ENCODE measurements at regions not wholly inside any gene's neighbourhood (a gene's known extent, or its start where the extent isn't known, plus 50 kb on each side); places are given as distances from the start of the nearest gene placed in this dataset.

GRCh38 chr11:33551051-33551450 is 149.6 kb downstream of the C11orf91 start:
- H3K36me3 Mint-ChIP-seq (ENCODE audit: insufficient read depth in 1 of 3, low read depth in 3 of 3): no peaks in the 10 kb centered on the region
- Histone ChIP-seq H3K4me1 (ENCODE audit: insufficient read depth, low read length) (no peaks in the 10 kb centered on the region), H3K23me2 (ENCODE audit: insufficient read length, low read depth, low read length, poor library complexity, severe bottlenecking) (no peaks in the 10 kb centered on the region), H4K8ac (replicated peaks; ENCODE audit: insufficient read length, low read depth, low read length) (no peak overlapping the region), H3K14ac (ENCODE audit: insufficient read depth, low read length) (no peak overlapping the region), H2BK12ac (ENCODE audit: insufficient read length, low read depth, low read length) (no peak overlapping the region), H3K9me3 (ENCODE audit: control insufficient read depth, low read depth, low read length) (no peaks in the 10 kb centered on the region), H2BK20ac (ENCODE audit: low read depth, low read length, poor library complexity, severe bottlenecking) (no peak overlapping the region), H3K79me2 (ENCODE audit: insufficient read depth, low read length) (no peaks in the 10 kb centered on the region), H3K23ac (ENCODE audit: insufficient read length, low read depth, low read length) (no peak overlapping the region), H3K4ac (ENCODE audit: low read depth, low read length) (no peak overlapping the region), H3T11ph (ENCODE audit: low read length) (no peak overlapping the region), H2AK5ac (ENCODE audit: insufficient read length, low read length) (no peak overlapping the region), H4K20me1 (ENCODE audit: control insufficient read depth, insufficient read depth, insufficient read length) (no peaks in the 10 kb centered on the region), H3K79me1 (ENCODE audit: insufficient read depth, low read depth, low read length, poor library complexity, severe bottlenecking) (no peaks in the 10 kb centered on the region), H4K5ac (ENCODE audit: insufficient read length, low read depth, low read length) (no peak overlapping the region), H3K9ac (ENCODE audit: extremely low read depth, insufficient read length, low read length) (no peak overlapping the region), H3K4me2 (ENCODE audit: insufficient read depth, insufficient read length, low read length) (no peak overlapping the region), H2BK5ac (ENCODE audit: insufficient read length, low read length) (no peak overlapping the region), H2BK15ac (ENCODE audit: low read depth, low read length) (no peak overlapping the region), H3K18ac (ENCODE audit: insufficient read length, low read depth, low read length) (no peak overlapping the region), H3K56ac (ENCODE audit: insufficient read length, low read depth, low read length) (no peak overlapping the region), H4K91ac (ENCODE audit: insufficient read length, low read depth, low read length) (no peak overlapping the region), H2AFZ (ENCODE audit: low read length) (no peak overlapping the region), H2BK120ac (ENCODE audit: low read depth, low read length, poor library complexity, severe bottlenecking) (no peak overlapping the region), H3K27ac (ENCODE audit: insufficient read length, low read depth, low read length) (no peak overlapping the region), H3K27me3 (ENCODE audit: insufficient read depth, low read length) (no peaks in the 10 kb centered on the region)
- TF ChIP-seq CTCF (conservative IDR thresholded peaks at IDR 0.05): no peak
- H3K4me1 Mint-ChIP-seq: peaks cover 7% of the 10 kb centered on the region in 2 experiments
- H3K4me3 Mint-ChIP-seq: no peak overlapping the region
- no peaks in the 10 kb centered on the region for H3K9me3 Mint-ChIP-seq
- H3K27me3 Mint-ChIP-seq (ENCODE audit: low read depth): no peaks in the 10 kb centered on the region
- no peak for DNase-seq
- no CpG with 5 or more reads among the region's 3 CpGs for WGBS (ENCODE audit: extremely low coverage, insufficient read length, low lambda C conversion rate)
- no peak overlapping the region for H3K27ac Mint-ChIP-seq
